ENCODE measurements at regions not wholly inside any gene's neighbourhood (a gene's known extent, or its start where the extent isn't known, plus 50 kb on each side); places are given as distances from the start of the nearest gene placed in this dataset.

- Histone ChIP-seq H4K5ac (ENCODE audit: insufficient read length, low read depth, low read length) (no peak overlapping the region), H3K23ac (ENCODE audit: insufficient read length, low read depth, low read length) (no peak overlapping the region), H2BK15ac (ENCODE audit: low read depth, low read length) (no peak overlapping the region), H3K4me1 (ENCODE audit: insufficient read depth, low read length) (no peaks in the 10 kb centered on the region), H4K8ac (replicated peaks; ENCODE audit: insufficient read length, low read depth, low read length) (no peak overlapping the region), H3K79me2 (ENCODE audit: insufficient read depth, low read length) (no peaks in the 10 kb centered on the region), H3K4me2 (ENCODE audit: insufficient read depth, insufficient read length, low read length) (no peak overlapping the region), H2BK20ac (ENCODE audit: low read depth, low read length, poor library complexity, severe bottlenecking) (no peak overlapping the region), H3K23me2 (ENCODE audit: insufficient read length, low read depth, low read length, poor library complexity, severe bottlenecking) (no peaks in the 10 kb centered on the region), H2BK12ac (ENCODE audit: insufficient read length, low read depth, low read length) (no peak overlapping the region), H3K27me3 (ENCODE audit: insufficient read depth, low read length) (no peaks in the 10 kb centered on the region), H3K14ac (ENCODE audit: insufficient read depth, low read length) (no peak overlapping the region), H4K91ac (ENCODE audit: insufficient read length, low read depth, low read length) (no peak overlapping the region), H3K9me3 (ENCODE audit: control insufficient read depth, low read depth, low read length) (no peaks in the 10 kb centered on the region), H2BK5ac (ENCODE audit: insufficient read length, low read length) (no peak overlapping the region), H3K79me1 (ENCODE audit: insufficient read depth, low read depth, low read length, poor library complexity, severe bottlenecking) (no peaks in the 10 kb centered on the region), H3K4ac (ENCODE audit: low read depth, low read length) (no peak overlapping the region), H2BK120ac (ENCODE audit: low read depth, low read length, poor library complexity, severe bottlenecking) (no peak overlapping the region), H3K56ac (ENCODE audit: insufficient read length, low read depth, low read length) (no peak overlapping the region), H3K27ac (ENCODE audit: insufficient read length, low read depth, low read length) (no peak overlapping the region), H2AK5ac (ENCODE audit: insufficient read length, low read length) (no peak overlapping the region), H3K18ac (ENCODE audit: insufficient read length, low read depth, low read length) (no peak overlapping the region), H3K9ac (ENCODE audit: extremely low read depth, insufficient read length, low read length) (no peak overlapping the region), H2AFZ (ENCODE audit: low read length) (no peak overlapping the region), H3T11ph (ENCODE audit: low read length) (no peak overlapping the region), H4K20me1 (ENCODE audit: control insufficient read depth, insufficient read depth, insufficient read length) (no peaks in the 10 kb centered on the region)
- Mint-ChIP-seq H3K9me3 (no peaks in the 10 kb centered on the region), H3K4me3 (no peak overlapping the region), H3K36me3 (ENCODE audit: insufficient read depth in 1 of 3, low read depth in 3 of 3) (no peaks in the 10 kb centered on the region), H3K27me3 (ENCODE audit: low read depth) (no peaks in the 10 kb centered on the region), H3K4me1 (no peaks in the 10 kb centered on the region), H3K27ac (no peak overlapping the region)
- no peak for DNase-seq
- no CpG with 5 or more reads among the region's 5 CpGs for WGBS (ENCODE audit: extremely low coverage, insufficient read length, low lambda C conversion rate)
- no peak for TF ChIP-seq CTCF (conservative IDR thresholded peaks at IDR 0.05)
These were observed 62.0 kb upstream of the PCDH20 start for GRCh38 chr13:61477619-61478018.
